GM10248 (cell line): ENCODE measurements at regions not wholly inside any gene's neighbourhood (a gene's known extent, or its start where the extent isn't known, plus 50 kb on each side); places are given as distances from the start of the nearest gene placed in this dataset.

Experiments
- CTCF ChIA-PET: fragments of 300-600 bp; sonication (Branson Sonifier 250); formaldehyde crosslinking; extraction: SDS; loops from one replicate; lab custom pipeline; 2021; ENCODE audit warnings: antibody characterized with exemption; lab: Yijun Ruan, JAX
- POLR2A ChIA-PET: fragments of 350-650 bp; sonication (Branson Sonifier 250); formaldehyde crosslinking; extraction: SDS; loops from one replicate; lab custom pipeline; 2020; ENCODE audit warnings: antibody characterized with exemption; lab: Yijun Ruan, JAX
- DNase-seq: peaks from one replicate; pipeline ENCODE4 v3.0.0; 2012; ENCODE audit errors: extremely low spot score
- TF ChIP-seq, protein P1 (sequence below): IDR thresholded peaks from 2 replicates; pipeline ENCODE4 v1.5.1; 2012; ENCODE audit warnings: mild to moderate bottlenecking, low read depth; ENCODE audit errors: extremely low read depth, missing control alignments, control extremely low read depth

- TF ChIP-seq, protein P1, sequence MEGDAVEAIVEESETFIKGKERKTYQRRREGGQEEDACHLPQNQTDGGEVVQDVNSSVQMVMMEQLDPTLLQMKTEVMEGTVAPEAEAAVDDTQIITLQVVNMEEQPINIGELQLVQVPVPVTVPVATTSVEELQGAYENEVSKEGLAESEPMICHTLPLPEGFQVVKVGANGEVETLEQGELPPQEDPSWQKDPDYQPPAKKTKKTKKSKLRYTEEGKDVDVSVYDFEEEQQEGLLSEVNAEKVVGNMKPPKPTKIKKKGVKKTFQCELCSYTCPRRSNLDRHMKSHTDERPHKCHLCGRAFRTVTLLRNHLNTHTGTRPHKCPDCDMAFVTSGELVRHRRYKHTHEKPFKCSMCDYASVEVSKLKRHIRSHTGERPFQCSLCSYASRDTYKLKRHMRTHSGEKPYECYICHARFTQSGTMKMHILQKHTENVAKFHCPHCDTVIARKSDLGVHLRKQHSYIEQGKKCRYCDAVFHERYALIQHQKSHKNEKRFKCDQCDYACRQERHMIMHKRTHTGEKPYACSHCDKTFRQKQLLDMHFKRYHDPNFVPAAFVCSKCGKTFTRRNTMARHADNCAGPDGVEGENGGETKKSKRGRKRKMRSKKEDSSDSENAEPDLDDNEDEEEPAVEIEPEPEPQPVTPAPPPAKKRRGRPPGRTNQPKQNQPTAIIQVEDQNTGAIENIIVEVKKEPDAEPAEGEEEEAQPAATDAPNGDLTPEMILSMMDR = no peak
- no peak for DNase-seq
- CTCF ChIA-PET = no interaction called here
- POLR2A ChIA-PET = no interaction called here
These were observed 50.2 kb upstream of the FGF3 start for GRCh38 chr11:69869311-69869939.

DNA sequence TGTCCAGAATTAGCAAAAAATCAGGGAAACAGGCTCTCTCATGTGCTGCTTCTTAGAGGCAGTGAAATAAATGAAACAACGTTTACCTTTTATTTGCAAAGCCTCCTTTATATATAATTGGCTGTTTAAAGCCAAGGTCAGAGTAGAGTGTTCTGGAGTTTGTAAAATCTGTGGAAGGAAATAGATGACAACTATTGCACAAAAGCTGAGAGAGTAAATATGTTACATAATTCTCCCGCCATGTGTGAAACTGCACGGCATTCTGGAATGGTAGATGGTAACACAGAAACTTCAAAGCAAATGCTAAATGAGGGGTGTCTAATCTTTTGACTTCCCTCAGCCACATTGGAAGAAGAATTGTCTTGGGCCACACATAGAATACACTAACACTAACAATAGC lies 51.5 kb upstream of the FGF3 start:
- TF ChIP-seq, protein P1 = no peak
- CTCF ChIA-PET = no interaction called here
- DNase-seq = no peak
- POLR2A ChIA-PET = no interaction called here

DNA sequence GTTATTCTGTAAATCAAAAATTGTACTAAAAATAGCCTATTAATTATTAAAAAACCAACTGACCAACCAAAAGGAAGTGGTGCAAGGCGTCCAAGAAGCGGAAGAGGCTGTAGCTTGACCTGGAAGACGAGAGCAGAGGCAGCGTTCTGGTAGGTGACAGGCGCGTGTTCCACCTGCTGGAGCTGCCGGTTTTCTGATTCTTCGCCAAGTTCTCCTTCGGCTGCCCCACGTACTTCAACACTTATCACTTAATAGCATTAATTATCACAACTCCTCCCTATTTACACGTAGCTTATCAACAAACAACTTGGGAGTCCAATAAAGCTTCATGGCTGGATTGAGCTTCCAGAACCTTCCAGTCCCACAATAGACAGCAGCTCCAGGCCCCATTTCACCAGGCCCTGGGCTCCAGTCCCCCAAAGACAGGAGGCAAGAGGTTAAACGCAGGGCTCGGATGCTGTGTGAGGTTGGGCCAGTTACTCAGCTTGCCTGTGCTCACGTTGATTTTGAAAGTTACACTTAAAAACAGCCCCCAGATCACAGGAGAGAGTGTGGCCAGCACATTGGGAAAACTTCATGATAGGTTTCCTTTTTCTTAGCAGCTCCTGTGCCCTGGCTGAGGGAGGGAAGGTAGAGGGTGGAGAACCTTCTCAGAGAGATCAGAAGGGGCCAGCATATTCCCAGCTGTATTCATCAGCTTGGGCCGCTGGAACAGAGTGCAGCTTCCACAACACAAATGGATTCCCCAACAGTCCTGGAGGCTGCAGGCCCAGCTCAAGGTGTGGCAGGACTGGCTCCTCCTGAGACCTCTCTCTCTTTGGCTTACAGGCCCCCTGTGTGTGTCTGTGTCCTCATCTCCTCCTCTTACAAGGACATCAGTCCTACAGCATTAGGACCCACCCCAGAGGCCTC lies 54.2 kb upstream of the FGF3 start:
- TF ChIP-seq, protein P1 = no peak
- no peak for DNase-seq
- CTCF ChIA-PET = interaction anchor here (0.7 to 2.4 kb wide), 7 partner anchors 10 to 322 kb away, joined by 3 to 8 read pairs (median 4); no protein-coding TSS in a partner anchor

DNA sequence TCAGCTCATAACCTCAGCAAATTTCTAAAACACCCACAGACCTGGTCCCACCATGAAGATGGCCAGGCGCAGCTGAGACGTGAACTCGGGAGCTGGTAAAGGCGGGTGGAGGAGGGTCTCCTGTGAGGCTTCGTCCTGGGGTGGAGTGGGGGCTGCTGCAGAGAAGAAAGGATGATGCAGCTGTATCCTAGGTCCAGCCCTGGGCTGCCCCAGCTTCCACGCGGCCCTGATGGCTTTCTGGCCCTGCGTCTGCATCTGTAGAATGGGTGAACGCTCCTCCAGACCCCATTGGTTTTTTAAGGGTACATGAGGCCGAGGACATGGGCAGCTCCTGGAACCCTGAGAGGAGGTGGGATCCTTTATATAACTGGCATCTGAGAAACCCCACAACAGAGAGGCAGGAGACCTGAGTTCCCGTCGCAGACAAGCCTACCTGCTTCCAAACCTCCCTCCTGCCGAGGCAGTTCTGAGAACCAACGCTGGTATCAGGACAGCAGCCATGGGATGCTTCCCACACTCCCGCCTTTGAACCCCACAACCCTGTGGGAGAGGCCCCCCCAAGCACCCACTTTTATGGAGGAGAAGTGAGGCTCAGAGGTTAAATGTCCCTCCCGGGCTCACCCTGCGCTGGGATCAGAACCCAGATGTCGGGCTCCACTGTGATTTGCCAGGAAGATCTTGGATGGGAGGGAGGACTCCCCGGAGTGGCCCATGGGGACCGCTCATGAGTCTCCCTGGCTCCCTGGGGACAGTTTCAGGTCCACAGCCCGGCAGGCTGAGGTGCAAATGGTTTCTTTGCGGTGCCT lies 55.2 kb upstream of the FGF3 start:
- DNase-seq = no peak
- CTCF ChIA-PET = interaction anchor here (0.7 to 2.4 kb wide), 7 partner anchors 9 to 321 kb away, joined by 3 to 8 read pairs (median 4); no protein-coding TSS in a partner anchor
- POLR2A ChIA-PET = no interaction called here
- TF ChIP-seq, protein P1 = no peak

More for the DNA sequence above, 54.2 kb upstream of the FGF3 start:
- POLR2A ChIA-PET = no interaction called here

DNA sequence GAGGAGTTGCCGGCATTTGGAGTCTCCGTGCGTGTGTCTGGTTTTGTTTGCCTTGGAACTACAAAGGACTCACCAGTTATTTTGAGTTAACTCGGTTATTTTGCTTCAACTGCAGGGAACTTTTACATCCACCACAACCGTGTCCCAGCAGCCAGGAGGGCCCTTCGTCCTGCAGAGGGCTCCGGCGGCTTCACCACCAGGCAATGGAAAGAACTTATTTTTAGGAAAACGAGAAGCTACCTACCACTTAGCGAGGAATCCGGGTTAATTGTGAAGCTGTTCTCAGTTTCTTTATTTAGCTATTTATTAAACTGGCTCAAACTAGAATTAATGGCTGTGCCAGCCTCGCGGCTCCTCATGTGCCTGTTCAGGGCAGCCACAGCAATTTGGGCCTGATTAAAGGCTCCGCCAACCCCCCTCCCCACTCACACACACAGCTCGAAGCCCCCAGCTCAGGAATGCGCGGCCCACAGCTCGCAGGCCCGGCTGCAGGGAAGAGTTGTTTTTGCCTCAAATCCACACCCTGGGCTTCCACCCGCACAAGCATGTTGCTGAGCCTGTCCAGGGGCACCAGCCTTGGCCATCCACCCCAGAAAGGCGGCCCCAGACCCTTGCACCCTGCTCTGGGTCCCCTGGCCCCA lies 55.9 kb upstream of the FGF3 start:
- ChIA-PET CTCF (interaction anchor here (1.4 to 2.4 kb wide), 3 partner anchors 16 to 190 kb away, joined by 3 to 6 read pairs (median 4); no protein-coding TSS in a partner anchor), POLR2A (no interaction called here)
- TF ChIP-seq, protein P1 = no peak
- no peak for DNase-seq
